WERI-Rb-1 (cell line): ENCODE measurements at regions not wholly inside any gene's neighbourhood (a gene's known extent, or its start where the extent isn't known, plus 50 kb on each side); places are given as distances from the start of the nearest gene placed in this dataset.

ENCODE experiments used
- DNase-seq: peaks from one replicate; pipeline ENCODE4 v3.0.0-alpha.2; 2020
- H3K27ac ChIP-seq: fragments of 250-450 bp; sonication (Bioruptor Pico); 2 replicates; pipeline ENCODE4 v1.5.1; 2020; ENCODE audit warnings: mild to moderate bottlenecking, moderate library complexity
- H3K27me3 ChIP-seq: fragments of 250-450 bp; sonication (Bioruptor Pico); 2 replicates; pipeline ENCODE4 v1.5.1; 2021; ENCODE audit warnings: mild to moderate bottlenecking, low read depth, moderate library complexity; ENCODE audit not compliant: insufficient read depth, severe bottlenecking
- H3K36me3 ChIP-seq: fragments of 250-450 bp; sonication (Bioruptor Pico); 2 replicates; pipeline ENCODE4 v1.5.1; 2020; ENCODE audit warnings: mild to moderate bottlenecking, moderate library complexity
- H3K4me3 ChIP-seq: 2 replicates; pipeline ENCODE4 v1.5.1; 2011; ENCODE audit warnings: low read depth, mild to moderate bottlenecking, control low read depth, low read length
- H3K9me3 ChIP-seq: fragments of 250-450 bp; sonication (Bioruptor Pico); 2 replicates; pipeline ENCODE4 v1.5.1; 2021; ENCODE audit warnings: mild to moderate bottlenecking, moderate library complexity; ENCODE audit not compliant: severe bottlenecking
- CTCF ChIP-seq: IDR thresholded peaks from 2 replicates; pipeline ENCODE4 v1.5.1; 2011; ENCODE audit warnings: low read depth, mild to moderate bottlenecking, control low read depth, inconsistent platforms, low read length

- Histone ChIP-seq H3K27me3 (no peaks in the 10 kb centered on the region), H3K9me3 (no peaks in the 10 kb centered on the region), H3K4me3 (no peak overlapping the region), H3K27ac (no peak overlapping the region), H3K36me3 (no peaks in the 10 kb centered on the region)
- TF ChIP-seq CTCF: no peak
- no peak for DNase-seq
Observed at GRCh38 chr4:183392377-183392776, 52.1 kb upstream of the CDKN2AIP start.

GRCh38 chr4:183393446-183393845 is 51.0 kb upstream of the CDKN2AIP start:
- H3K9me3 ChIP-seq: no peaks in the 10 kb centered on the region
- no peaks in the 10 kb centered on the region for H3K36me3 ChIP-seq
- DNase-seq: no peak
- TF ChIP-seq CTCF: no peak
- no peak overlapping the region for H3K4me3 ChIP-seq
- H3K27ac ChIP-seq: no peak overlapping the region
- H3K27me3 ChIP-seq: no peaks in the 10 kb centered on the region

- H3K4me3 ChIP-seq: no peak overlapping the region
- H3K27me3 ChIP-seq: no peaks in the 10 kb centered on the region
- DNase-seq: no peak
- no peaks in the 10 kb centered on the region for H3K36me3 ChIP-seq
- H3K9me3 ChIP-seq: no peaks in the 10 kb centered on the region
- H3K27ac ChIP-seq: no peak overlapping the region
- TF ChIP-seq CTCF: no peak
Observed at GRCh38 chr4:183394166-183394951, 50.1 kb upstream of the CDKN2AIP start.
